ENCODE measurements at regions not wholly inside any gene's neighbourhood (a gene's known extent, or its start where the extent isn't known, plus 50 kb on each side); places are given as distances from the start of the nearest gene placed in this dataset.
"Not testable (repeated sequence)": the region's sequence is repeated elsewhere in the genome, so short reads cannot be mapped to it uniquely, and the experiment has no call there.

- no peak for DNase-seq
Observed at GRCh38 chr2:62410015-62410453, 96.0 kb downstream of the TMEM17 start.

GRCh38 chr2:62409442-62409841 is 96.6 kb downstream of the TMEM17 start:
- peak; percentile 30 for DNase-seq

GRCh38 chr2:62408241-62408677 is 97.7 kb downstream of the TMEM17 start:
- peak; percentile 22 for DNase-seq

GRCh38 chr2:62407838-62408237 is 98.2 kb downstream of the TMEM17 start:
- no peak for DNase-seq

GRCh38 chr2:62407401-62407800 is 98.6 kb downstream of the TMEM17 start:
- no peak for DNase-seq

GRCh38 chr2:62406573-62407043 is 99.4 kb downstream of the TMEM17 start:
- no peak for DNase-seq

GRCh38 chr2:62404913-62405312 is 101.1 kb downstream of the TMEM17 start:
- DNase-seq: no peak

- DNase-seq: no peak
Observed at GRCh38 chr2:62402156-62402555, 103.8 kb downstream of the TMEM17 start.

- DNase-seq: no peak
Observed at GRCh38 chr2:62398356-62398755, 107.6 kb downstream of the TMEM17 start.

- no peak for DNase-seq
Observed at GRCh38 chr2:62396880-62397279, 109.1 kb downstream of the TMEM17 start.

GRCh38 chr2:62393293-62393692 is 112.7 kb downstream of the TMEM17 start:
- DNase-seq: no peak

- no peak for DNase-seq
Observed at GRCh38 chr2:62391696-62392095, 114.3 kb downstream of the TMEM17 start.

GRCh38 chr2:62386378-62386777 is 119.6 kb downstream of the TMEM17 start:
- DNase-seq: not testable (repeated sequence)

- DNase-seq: peak; percentile 8
Observed at GRCh38 chr2:62383846-62384245, 122.1 kb downstream of the TMEM17 start.

GRCh38 chr2:62382757-62383156 is 123.2 kb downstream of the TMEM17 start:
- DNase-seq: peak; percentile 1

GRCh38 chr2:62382122-62382521 is 123.9 kb downstream of the TMEM17 start:
- DNase-seq: no peak

- no peak for DNase-seq
Observed at GRCh38 chr2:62381656-62382055, 124.3 kb downstream of the TMEM17 start.

- no peak for DNase-seq
Observed at GRCh38 chr2:62379566-62379965, 126.4 kb downstream of the TMEM17 start.

GRCh38 chr2:62375113-62375420 is 130.9 kb downstream of the TMEM17 start:
- no peak for DNase-seq

GRCh38 chr2:62374301-62375112 is 131.5 kb downstream of the TMEM17 start:
- DNase-seq: no peak

- no peak for DNase-seq
Observed at GRCh38 chr2:62372824-62373223, 133.2 kb downstream of the TMEM17 start.

GRCh38 chr2:62370321-62371250 is 135.4 kb downstream of the TMEM17 start:
- DNase-seq: no peak

- DNase-seq: no peak
Observed at GRCh38 chr2:62369541-62370202, 136.3 kb downstream of the TMEM17 start.

Measured in fibroblast of skin of right biceps (primary cell).